Esophagus muscularis mucosa (tissue), 4 donors: ENCODE measurements at regions not wholly inside any gene's neighbourhood (a gene's known extent, or its start where the extent isn't known, plus 50 kb on each side); places are given as distances from the start of the nearest gene placed in this dataset.
"Not testable (repeated sequence)": the region's sequence is repeated elsewhere in the genome, so short reads cannot be mapped to it uniquely, and the experiment has no call there.

Experiments used
- DNase-seq: peaks from one replicate; pipeline ENCODE4 v3.0.0-alpha.2; 2017; ENCODE audit errors: extremely low spot score
- H3K27ac ChIP-seq, 4 donors: fragments of 200-600 bp; sonication (generic); replicated peaks in 1 of 4; 1 replicate in 3 of 4; 2 replicates in 1 of 4; pipeline ENCODE4 v1.5.1; 2016 to 2019; ENCODE audit warnings: mild to moderate bottlenecking in 1 of 4
- H3K27me3 ChIP-seq, 4 donors: fragments of 200-600 bp; sonication (generic); one replicate each; pipeline versions ENCODE4 v1.5.1 to v1.6.0; 2016 to 2019
- H3K36me3 ChIP-seq, 4 donors: fragments of 200-600 bp; sonication (generic); one replicate each; pipeline ENCODE4 v1.5.1; 2016 to 2019
- H3K4me1 ChIP-seq, 4 donors: fragments of 200-600 bp; sonication (generic); one replicate each; pipeline ENCODE4 v1.5.1; 2016 to 2019
- H3K4me3 ChIP-seq, 4 donors: fragments of 200-600 bp; sonication (generic); 1 replicate in 2 of 4; 2 replicates in 2 of 4; pipeline ENCODE4 v1.5.1; 2016 to 2019; ENCODE audit warnings: mild to moderate bottlenecking in 4 of 4, moderate library complexity in 1 of 4
- H3K9me3 ChIP-seq, 4 donors: fragments of 200-600 bp; sonication (generic); 1 replicate in 3 of 4; 2 replicates in 1 of 4; pipeline ENCODE4 v1.5.1; 2016 to 2019
- CTCF ChIP-seq, 3 experiments: fragments of 200-600 bp in 2 of 3; fragments of 450-650 bp in 1 of 3; sonication (generic) in 2 of 3; IDR thresholded peaks; one replicate each; pipeline ENCODE4 v1.5.1; 2017 to 2019; ENCODE audit warnings: antibody characterized with exemption in 3 of 3, mild to moderate bottlenecking in 2 of 3, moderate library complexity in 1 of 3
- EP300 ChIP-seq: sonication (generic); formaldehyde crosslinking; IDR thresholded peaks from one replicate; pipeline ENCODE4 v1.6.1; 2017; ENCODE audit warnings: antibody characterized with exemption
- POLR2A ChIP-seq: fragments of 450-650 bp; IDR thresholded peaks from one replicate; pipeline ENCODE4 v1.6.1; 2017; ENCODE audit warnings: antibody characterized with exemption, moderate library complexity, mild to moderate bottlenecking, low read depth
- POLR2AphosphoS5 ChIP-seq, 2 donors: sonication (generic); formaldehyde crosslinking; IDR thresholded peaks; one replicate each; pipeline ENCODE4 v1.6.1; 2017; ENCODE audit warnings: antibody characterized with exemption in 2 of 2
- WGBS: methylation state at CpG from one replicate; pipeline ENCODE4 v1.1.5; 2018; 5-methylcytosine and 5-hydroxymethylcytosine counted together
- intact Hi-C: fragments of 100-400 bp; cut with DNase I; formaldehyde crosslinking; loops from one replicate; pipeline ENCODE4 v1.15.1; 2023

- H3K27me3 ChIP-seq: no peaks in the 10 kb centered on the region
- no peaks in the 10 kb centered on the region for H3K4me1 ChIP-seq
- DNase-seq: no peak
- intact Hi-C loops: no loop called here
- no peaks in the 10 kb centered on the region for H3K9me3 ChIP-seq
- H3K4me3 ChIP-seq: no peak overlapping the region
- 77% methylated on average over 3 of the region's 3 CpGs for WGBS
- TF ChIP-seq CTCF (IDR thresholded peaks at IDR 0.05): no peak
- no peak for TF ChIP-seq EP300
- TF ChIP-seq POLR2A: no peak
- no peak for TF ChIP-seq POLR2AphosphoS5 (IDR thresholded peaks at IDR 0.05)
- no peaks in the 10 kb centered on the region for H3K36me3 ChIP-seq
- no peak overlapping the region for H3K27ac ChIP-seq
Observed at GRCh38 chr1:170436928-170437327, 95.0 kb upstream of the GORAB start.

GRCh38 chr1:170445096-170445495 lies 86.9 kb upstream of the GORAB start:
- Histone ChIP-seq H3K36me3 (no peaks in the 10 kb centered on the region), H3K9me3 (no peaks in the 10 kb centered on the region), H3K27ac (no peak overlapping the region), H3K27me3 (no peaks in the 10 kb centered on the region), H3K4me3 (no peak overlapping the region), H3K4me1 (no peaks in the 10 kb centered on the region)
- TF ChIP-seq CTCF (IDR thresholded peaks at IDR 0.05) (no peak), POLR2AphosphoS5 (IDR thresholded peaks at IDR 0.05) (no peak)
- WGBS: 44% methylated on average over 3 of the region's 3 CpGs
- intact Hi-C loops: no loop called here
- no peak for DNase-seq

- H3K27me3 ChIP-seq: no peaks in the 10 kb centered on the region
- intact Hi-C loops: no loop called here
- TF ChIP-seq CTCF (IDR thresholded peaks at IDR 0.05) (no peak), POLR2A (no peak), POLR2AphosphoS5 (IDR thresholded peaks at IDR 0.05) (no peak), EP300 (no peak)
Observed at GRCh38 chr1:170448661-170449158, 83.3 kb upstream of the GORAB start.

GRCh38 chr1:170457325-170458050 lies 74.5 kb upstream of the GORAB start:
- H3K4me1 ChIP-seq: peaks cover 0 to 13% (median 8%) of the 10 kb centered on the region in 4 donors
- 50% methylated on average over 4 of the region's 5 CpGs for WGBS
- H3K27me3 ChIP-seq, intact Hi-C loops, H3K4me3 ChIP-seq, H3K27ac ChIP-seq, H3K36me3 ChIP-seq, H3K9me3 ChIP-seq, DNase-seq: not testable (repeated sequence)

More at GRCh38 chr1:170448661-170449158, 83.3 kb upstream of the GORAB start:
- Histone ChIP-seq H3K27ac (no peak overlapping the region), H3K4me3 (no peak overlapping the region), H3K4me1 (no peaks in the 10 kb centered on the region), H3K36me3 (no peaks in the 10 kb centered on the region), H3K9me3 (peaks cover 0 to 7% (median 0%) of the 10 kb centered on the region in 4 donors)
- DNase-seq: no peak

- Histone ChIP-seq H3K4me1 (peaks cover 0 to 13% (median 8%) of the 10 kb centered on the region in 4 donors), H3K36me3 (no peaks in the 10 kb centered on the region), H3K9me3 (no peaks in the 10 kb centered on the region), H3K27me3 (no peaks in the 10 kb centered on the region), H3K27ac (no peak overlapping the region), H3K4me3 (no peak overlapping the region)
- intact Hi-C loops: no loop called here
- WGBS: 20% methylated on average over 2 of the region's 2 CpGs
- no peak for DNase-seq
- TF ChIP-seq POLR2A (no peak), POLR2AphosphoS5 (IDR thresholded peaks at IDR 0.05) (no peak), EP300 (no peak), CTCF (IDR thresholded peaks at IDR 0.05) (no peak)
Observed at GRCh38 chr1:170460001-170460400, 72.0 kb upstream of the GORAB start.
